MV-4-11 (cell line): ENCODE measurements at regions not wholly inside any gene's neighbourhood (a gene's known extent, or its start where the extent isn't known, plus 50 kb on each side); places are given as distances from the start of the nearest gene placed in this dataset.

ENCODE experiments used
- DNase-seq: peaks from one replicate; lab custom pipeline; 2025; lab: John Stamatoyannopoulos, UW

DNA sequence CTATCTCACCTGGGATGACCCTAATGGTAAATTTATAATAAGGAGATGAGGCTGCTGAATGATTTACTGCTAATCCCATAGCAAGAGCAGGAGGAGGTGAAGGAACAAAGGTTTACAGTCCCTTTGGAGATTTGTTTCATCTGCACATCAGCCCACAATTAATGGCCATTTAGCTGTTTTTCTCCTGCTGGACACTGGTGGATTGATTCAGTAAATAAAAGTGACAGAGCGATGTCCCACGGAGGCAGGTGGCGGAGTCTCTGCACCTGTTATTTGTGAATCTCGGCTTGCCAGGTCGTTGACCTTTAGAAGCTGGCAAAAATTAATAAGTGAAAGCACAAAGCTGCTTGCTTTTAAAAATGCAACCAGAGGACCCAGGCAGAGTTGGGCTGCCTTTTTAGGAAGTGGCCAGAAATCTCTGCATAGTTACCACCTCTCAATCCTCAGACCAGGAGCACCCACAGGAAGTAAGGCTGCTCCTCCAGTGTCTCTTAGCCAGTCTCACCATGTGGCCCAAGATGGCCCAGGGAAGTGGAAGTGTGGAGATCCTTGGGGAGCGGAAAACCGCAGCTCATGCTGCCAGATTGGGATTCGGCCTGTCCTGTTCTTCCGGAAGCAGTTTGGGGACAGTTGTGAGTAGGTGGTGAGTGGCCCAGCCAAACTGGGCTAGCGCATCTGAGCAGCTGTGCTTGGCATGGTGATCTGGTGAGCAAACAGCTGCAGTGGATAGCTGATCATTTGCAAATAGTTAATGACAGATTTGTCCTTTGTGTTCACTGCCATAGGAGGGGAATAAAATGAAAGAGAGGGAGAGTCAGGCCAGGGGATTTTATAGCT lies 1005.7 kb upstream of the PIK3C3 start:
- no peak for DNase-seq

DNA sequence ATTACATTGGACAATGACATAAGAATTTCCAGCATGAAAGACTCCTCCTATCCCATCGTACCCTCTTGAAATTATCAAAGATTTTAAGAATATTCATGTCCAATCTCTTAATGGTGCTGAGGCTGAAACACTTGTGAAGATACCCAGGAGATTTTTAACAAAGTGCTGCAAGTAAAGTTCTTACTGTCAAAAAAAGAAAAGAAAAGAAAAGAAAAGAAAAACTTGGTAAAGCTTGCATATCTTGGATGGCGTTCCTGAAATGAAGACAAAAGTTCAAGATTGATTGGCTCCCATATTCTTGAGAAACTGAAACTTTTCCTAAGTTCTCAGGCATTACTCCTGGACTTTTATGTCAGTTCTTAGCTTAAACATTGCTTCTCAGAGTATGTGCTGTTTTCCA lies 1010.5 kb upstream of the PIK3C3 start:
- DNase-seq: no peak

DNA sequence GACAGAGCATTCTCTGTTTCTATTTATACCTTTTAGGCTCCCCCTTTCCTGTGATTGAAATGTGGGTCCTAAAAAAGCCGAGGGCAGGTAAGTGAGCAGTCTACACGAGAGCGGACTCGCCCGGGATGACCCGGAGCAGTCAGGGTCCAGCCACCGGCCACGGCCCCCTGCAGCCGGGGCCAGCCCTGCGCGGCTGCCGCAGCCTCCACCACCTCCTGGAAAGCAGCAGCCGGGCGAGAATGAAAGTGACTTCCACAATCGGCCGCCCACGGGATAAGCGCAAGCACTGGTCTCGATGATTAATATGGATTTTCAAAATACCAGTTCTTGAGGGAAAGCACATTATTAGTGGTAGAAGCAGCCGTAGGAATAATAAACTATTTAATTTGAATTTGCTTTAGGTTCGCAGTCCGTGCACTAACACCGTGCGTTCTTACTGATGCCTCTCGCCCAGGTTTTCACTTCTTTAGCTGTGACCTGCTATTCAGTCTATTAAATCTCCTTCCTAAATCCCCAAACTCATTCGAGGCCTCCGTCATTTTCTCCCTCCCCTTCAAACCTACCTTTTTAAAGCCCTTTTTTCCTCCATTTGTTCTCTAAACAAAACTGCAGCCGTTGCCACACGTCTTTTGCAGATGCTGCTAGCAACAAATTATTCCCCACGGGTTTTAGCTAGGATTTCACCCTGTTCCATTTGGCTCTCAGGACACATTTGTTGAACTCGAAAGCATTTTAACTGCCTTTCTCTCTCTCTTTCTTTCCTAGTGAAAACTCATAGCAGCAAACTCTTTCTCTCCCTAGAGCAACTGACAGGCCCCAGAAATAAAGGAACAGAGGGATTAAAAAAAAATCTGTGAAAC lies 1015.1 kb upstream of the PIK3C3 start:
- DNase-seq: no peak

DNA sequence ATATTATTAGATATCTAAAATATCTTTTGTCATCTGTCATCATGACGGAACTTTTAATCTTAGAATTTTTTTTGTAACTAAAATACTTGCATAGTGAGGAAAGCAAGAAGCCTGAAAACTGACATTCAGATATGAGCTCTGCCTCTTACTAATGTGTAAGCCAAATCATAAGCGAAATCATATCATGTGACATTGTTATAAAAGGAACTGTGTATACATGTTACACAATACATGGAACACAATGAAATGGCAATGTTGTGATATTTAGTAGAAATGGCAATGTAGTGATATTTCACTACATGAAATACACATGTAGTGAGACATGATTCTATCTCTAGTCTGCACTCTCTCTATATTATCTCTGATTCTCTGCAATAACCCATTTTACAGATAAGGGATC lies 1016.4 kb upstream of the PIK3C3 start:
- no peak for DNase-seq

DNA sequence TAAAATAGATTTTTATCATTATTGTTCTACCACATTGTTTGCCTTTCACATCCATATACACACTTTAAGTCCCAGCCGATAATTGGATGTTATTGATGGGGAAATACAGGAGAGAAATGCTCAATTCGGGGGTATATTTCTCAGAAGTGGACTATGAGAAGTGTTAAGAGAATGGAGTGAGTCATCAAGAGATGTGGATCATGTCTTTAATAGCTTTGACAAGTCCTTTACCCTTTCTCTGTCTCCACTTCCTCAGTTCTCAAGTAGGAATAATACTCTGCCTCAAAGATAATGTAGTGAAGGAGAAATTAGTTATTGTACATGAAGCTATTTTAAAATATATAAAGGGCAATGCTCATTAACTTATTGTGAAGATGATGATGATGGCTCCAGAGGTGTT lies 1017.6 kb upstream of the PIK3C3 start:
- no peak for DNase-seq

DNA sequence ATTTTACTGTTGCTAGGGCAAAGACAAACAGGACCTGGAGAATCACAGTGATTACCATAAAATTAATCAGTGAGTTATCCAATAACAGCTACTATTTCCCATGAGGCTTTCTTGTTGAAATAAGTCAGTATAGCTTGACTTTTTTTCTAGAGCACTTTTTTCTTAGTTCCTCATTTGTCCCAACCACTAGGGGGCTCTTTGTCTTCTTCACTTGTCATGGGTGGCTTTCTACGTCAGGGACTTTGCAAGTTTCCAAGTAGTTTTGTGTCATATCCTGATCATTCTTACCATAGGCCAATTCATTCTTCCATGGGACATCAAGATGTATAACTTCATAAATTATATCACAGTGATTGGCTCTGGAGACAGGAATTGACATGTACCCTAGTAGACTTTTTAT lies 1019.6 kb upstream of the PIK3C3 start:
- DNase-seq: peak; percentile 18

DNA sequence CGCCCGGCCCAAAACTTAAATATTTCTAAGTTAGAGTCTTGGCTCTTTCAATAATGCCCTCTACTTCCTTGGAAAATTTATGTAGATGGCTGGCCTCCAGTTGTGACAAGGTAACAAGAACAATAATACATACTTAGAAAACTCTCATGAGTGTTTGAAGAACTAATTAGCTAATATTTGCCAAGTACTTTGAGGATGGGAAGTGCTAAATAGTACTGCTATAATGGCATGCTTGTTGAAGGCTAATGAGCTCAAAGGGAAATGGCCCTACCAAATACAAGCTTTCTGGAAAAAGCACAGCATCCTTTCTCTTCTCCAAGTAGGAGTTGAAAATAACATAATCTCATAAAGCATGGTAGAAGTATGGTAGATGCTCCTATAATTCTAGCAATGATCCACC lies 1022.2 kb upstream of the PIK3C3 start:
- DNase-seq: no peak

DNA sequence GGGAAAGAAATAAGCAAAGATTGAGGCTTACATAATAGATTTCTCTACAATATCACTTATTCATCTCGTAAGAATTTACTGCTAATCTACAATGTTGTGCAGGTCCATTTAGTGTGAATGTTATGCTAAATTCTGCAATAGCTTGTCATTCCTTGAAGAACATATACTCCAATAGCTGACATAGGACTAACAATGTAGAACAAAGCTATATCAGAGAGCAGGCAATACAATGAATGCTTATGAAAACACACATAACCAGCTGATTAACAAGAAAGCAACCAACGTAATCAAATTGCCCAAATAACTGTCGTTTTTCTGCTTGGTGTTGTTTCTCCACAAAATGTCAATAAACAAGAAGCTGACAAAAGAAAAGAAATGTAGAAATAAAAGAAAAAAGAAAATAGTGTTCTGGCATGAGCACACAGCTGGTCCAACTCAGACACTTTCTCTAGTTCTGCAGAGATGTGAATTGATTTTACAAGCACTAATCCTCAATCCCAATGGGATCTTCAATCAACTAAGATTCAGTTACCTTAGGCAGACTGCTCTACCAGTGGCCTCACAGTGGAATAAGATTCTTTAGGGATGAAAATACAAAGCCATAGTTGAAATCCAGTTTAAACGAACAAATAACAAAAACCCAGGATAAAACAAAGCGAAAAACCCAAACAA lies 1024.7 kb upstream of the PIK3C3 start:
- no peak for DNase-seq

DNA sequence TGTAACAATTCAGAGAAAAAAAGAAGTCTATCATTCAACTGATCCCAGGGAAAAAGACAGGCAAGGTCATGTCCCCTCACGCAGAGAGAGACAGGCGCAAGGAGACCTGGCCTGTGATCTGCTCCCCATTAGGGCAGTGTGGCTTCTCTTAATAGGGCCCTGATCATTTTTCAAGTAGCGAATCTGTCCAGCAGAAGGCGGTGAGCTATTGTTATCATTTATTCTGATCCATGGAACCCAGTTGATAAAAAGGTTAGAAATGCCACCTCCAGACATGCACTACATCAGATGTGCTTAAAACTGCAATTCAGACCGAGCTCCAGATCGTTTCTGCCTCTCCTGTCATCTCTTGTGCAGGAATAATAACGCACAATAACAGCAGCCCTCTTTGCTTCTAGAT lies 1025.6 kb upstream of the PIK3C3 start:
- no peak for DNase-seq

DNA sequence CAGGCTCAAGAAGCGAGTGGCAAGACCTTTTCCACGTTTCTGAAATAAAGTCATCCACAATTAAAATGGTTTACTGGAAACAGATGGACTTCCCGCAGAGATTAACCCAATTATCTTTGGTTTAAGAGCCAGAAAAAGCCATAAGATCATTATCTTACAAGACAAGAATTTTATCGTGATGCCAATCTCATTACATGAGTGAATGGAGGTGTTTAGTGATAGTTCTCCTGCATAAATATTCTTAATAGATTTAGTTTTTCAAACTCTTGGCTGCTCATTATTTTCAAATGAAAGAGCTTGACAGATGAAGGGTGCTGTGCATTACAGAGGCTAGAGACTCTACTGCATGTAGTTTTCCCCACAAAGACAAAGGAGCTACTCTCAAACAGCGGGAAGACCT lies 1028.4 kb upstream of the PIK3C3 start:
- no peak for DNase-seq

DNA sequence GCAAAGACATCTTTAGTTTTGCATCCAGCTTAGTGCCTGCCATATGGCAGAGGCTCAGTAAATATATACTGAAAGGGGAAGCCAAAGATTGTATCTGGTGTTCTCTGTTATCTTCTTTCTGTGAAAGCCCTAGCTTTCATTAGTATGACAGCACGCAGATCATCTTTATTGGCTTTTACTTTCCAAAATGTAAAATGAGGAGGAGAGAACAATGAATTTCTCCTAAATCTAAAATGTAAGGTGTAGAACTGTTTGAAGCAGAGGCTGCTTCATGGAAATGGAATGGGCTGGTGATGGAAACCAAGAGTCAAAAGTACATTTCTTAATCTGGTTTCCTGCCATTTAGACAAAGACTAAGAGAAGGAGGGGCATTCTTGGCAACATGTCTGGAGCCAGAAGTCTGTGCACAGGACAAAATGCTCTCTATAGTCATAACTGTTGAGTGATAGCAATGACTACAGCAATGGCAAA lies 1029.9 kb upstream of the PIK3C3 start:
- DNase-seq: no peak

DNA sequence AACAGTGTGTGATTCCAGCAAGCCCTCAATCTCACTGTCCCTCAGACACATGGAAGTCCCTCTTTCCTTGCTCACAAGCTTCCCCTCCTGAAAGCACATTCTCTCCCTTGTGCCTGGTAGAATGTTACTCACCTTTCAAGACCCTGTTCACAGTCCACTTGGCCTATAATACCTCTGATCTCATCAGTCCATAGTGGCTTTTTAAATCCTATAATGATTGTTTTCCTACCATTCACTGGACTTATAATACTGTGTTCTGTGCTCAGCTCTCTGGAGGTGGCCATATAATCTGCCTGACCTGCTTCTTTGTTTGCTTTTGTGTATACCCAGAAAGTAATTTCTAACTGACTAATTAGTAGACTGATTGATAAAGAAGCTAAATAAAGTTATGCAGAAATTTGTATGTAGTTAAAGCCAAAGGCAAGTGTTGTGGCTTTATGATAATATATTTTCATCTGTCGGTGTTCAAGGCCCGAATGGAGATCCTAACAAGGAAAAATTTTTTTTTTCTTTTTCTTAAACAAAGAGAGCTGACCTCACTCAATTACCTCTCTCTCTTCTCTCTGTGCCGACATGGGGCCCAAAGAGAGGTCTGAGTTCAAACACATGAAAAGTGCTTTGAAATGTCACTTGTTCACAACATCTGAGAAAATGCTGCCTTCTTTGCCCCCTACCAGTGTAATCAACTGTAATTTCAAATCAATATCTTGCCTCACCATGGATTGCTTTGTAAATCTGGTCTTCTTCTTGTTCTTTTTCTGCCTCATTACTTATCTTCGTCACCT lies 1033.0 kb upstream of the PIK3C3 start:
- DNase-seq: no peak

DNA sequence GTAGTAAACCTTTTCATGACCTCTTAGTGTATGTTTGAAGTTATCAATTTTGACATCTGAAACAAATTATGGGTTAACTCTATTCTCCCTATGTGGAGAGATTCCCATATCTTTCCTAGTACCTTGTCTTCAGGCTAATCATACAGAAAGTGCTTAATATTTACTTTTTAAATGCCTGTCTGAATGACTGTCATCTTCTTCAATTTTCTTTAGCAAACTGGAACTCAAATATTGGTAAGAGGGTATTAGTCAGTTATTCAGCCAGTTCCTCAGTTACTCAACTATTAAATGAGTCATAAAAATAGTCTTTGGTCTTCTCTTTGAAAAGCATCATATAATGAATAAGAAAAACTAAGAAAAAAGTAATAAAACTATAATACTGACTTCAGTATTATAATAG lies 1038.0 kb upstream of the PIK3C3 start:
- no peak for DNase-seq

DNA sequence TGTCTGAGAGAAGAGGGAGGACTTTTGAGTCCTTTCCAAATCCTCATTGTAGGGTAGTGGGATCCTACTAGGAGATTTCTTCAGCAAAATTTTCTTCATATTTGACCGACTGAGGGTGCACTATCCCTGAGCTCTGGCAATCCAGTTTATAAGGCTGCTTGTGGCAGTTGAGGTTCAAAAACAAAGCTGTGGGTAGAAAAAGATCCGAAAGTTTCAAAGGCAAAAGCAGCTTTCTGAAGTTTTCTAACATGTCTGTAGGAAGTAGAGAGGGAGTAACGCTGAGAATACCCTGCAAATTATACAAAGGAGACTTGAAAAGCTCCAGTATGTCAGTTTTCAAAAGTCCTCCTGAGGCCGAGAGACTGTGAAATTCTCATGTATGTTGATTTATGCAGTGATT lies 1039.3 kb upstream of the PIK3C3 start:
- DNase-seq: no peak

DNA sequence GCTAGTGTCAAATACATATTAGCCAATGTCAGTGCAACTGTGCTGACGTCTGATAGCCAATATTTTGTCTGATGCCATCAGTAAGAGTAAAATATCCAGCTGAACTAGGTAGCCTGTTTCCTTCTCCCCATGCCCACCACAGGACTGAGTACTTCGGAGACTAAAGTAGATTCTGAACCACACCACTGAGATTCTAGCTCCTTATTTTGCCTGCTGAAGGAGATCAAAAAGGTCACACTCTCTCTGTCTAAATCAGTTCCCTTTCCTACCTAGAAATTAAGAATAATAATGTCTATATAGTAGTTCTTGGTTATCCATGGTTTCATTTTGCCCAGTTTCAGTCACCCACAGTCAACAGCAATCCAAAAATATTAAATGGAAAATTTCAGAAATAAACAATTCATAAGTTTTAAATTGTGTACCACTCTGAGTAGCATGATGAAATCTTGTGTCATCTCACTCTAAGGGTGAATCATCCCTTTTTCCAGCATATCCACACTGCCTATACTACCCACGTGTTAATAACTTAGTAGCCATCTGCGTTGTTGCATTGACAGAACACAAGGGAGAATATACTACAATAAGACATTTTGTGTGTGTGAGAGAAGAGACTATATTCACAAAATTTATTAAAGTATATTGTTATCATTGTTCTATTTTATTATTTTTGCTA lies 1043.3 kb upstream of the PIK3C3 start:
- no peak for DNase-seq

DNA sequence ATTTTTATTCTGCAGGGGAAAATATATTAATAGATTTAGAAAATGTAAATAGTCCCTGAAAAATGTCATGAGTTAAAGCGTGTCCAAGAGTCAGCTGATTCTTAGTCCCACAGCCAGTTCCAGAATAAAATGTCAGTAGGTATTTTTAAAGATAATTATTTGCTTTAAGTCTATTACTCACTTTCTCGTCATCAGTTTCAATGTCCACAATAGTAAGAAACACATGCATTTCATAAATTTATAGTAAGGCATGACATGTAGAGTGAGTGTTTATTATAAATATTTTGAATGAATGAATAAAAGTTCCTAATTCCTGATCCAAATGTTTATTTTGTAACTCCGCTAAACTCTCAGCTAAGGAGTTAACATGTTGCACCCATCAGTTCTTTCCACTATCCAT lies 1044.0 kb upstream of the PIK3C3 start:
- no peak for DNase-seq

DNA sequence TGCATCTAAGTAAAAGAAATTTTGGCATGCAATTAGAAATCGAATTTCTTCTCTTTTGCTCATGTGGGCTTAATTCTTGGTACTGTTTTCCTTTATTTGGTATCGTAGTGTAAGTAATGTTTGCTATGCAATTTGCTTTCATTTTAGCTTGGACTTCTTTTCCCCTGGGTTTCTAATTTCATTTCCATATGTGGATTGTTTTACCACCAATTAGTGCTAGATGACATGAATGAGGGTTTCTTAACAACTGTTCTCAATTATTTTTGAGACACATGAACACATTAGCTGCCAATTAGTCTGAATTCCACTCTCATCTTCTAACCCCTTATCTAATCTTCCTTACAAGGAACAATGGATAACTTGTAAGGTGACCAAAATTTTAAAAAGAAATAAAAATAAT lies 1047.2 kb upstream of the PIK3C3 start:
- DNase-seq: no peak

DNA sequence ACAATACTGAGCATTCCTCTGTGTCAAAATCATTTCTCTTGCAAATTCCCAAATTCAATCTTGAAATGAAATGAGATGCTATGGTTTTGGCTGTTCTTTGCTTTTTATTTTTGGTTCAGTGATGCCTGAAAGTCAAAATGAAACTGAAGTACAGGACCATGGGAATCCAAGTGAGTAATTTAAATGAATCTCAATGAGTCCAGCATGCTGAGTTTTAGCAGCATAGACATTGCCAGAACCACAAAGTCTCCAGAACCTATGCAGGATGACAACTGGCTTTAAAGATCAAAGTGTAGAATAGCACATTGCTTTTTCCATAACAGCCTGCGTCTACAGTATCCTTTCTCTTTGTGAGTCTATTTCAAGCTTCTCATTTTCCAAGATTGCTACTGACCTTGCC lies 1050.7 kb upstream of the PIK3C3 start:
- no peak for DNase-seq

DNA sequence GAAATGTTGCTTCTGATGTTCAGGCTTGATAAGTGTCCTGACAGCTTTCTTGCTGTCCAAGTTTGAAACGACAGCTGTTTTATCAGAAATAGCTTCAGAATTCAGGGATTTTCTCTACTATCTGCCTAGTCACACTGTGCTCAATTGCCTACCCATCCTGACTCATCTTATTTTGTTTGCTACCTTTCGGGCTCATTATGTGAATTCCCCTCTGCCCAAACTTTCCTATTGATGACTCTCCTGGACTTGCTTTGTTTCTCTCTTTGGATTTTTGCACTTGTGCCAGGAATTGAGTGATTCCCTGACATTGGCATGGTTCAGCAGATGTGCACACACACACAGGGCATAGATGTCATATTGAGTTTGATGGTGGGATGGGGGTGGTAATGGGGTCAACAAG lies 1052.6 kb upstream of the PIK3C3 start:
- DNase-seq: no peak

DNA sequence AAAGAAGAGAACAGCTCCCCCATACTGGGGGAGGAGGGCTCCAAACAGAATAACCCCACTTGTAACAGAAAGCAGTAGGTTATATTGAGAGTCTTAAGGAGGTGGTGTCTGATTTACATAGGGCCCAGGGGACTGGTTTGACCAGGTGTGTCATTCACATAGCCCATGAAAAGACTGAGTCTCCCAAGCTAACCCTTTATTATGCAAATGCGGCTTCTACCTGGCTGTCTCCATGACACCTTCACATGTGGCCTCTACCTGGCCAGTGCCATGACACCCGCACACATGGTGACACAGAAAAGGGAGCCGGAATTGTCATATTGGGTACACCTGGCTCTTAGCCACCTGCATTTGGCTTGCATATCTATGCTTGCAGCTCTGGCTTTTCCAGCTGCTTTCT lies 1057.2 kb upstream of the PIK3C3 start:
- no peak for DNase-seq

DNA sequence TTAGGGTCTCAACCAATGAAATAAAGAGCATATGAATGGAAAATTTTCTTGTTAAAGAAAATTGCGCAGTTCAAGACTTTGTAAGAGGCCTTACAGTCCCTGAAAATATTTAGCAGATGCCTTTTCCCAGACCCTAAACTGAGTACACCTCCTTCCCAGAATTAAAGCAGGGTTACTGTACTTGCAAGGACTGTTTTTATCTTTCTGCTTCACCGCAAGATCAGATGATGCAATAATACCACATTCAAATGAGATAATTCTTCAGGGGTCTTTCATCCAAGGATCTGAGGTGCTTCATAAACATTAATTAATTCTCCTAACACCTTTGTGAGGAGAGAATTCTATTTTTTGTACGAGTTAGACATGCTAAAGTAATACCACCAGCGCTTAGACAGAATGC lies 1071.8 kb upstream of the PIK3C3 start:
- no peak for DNase-seq
